NOMO-1 (cell line): ENCODE measurements at regions not wholly inside any gene's neighbourhood (a gene's known extent, or its start where the extent isn't known, plus 50 kb on each side); places are given as distances from the start of the nearest gene placed in this dataset.
A peak's percentile ranks its signal among the peaks of the same experiment; 100 is the strongest.

Experiments
- DNase-seq, 2 experiments: peaks; one replicate each; lab custom pipeline; 2025; ENCODE audit not compliant: unreplicated experiment in 2 of 2; lab: John Stamatoyannopoulos, UW

DNA sequence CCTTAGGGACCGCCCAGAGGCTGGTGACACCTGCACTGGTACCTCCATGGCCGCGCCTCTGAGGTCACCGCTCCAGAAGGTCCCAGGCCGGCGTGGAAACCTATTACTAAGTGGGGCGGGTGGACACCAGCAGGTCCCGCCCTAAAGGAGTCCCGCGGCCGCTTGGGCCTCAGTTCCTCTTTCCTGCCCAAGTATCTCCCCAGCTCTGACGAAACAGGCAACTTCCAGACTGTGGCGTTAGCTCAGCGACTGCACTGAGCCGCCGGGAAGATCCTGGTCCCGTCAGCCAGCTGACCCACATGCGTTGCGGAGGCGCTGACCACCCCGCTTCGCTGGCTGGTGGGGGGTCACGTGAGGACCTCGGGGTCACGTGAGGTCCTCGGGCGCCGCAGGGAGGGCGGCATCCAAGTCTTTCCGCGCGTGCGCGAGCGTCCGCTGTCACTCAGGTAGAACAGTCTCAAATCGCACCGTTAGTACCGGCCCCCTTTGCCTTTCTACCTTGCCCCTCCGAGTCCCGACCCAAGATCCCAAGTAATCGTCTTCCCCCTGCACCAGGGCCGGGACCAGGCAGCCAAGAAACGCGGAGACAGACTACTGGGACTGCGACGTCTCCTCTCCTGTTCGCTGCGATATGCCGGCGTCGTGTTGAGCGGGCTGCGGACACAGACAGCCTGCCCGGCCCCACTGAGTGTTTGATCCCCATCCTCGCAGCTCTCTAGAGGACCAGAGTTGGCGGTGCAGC is 53.7 kb upstream of the KDM4C start:
- peak; percentile 65 to 66 for DNase-seq

DNA sequence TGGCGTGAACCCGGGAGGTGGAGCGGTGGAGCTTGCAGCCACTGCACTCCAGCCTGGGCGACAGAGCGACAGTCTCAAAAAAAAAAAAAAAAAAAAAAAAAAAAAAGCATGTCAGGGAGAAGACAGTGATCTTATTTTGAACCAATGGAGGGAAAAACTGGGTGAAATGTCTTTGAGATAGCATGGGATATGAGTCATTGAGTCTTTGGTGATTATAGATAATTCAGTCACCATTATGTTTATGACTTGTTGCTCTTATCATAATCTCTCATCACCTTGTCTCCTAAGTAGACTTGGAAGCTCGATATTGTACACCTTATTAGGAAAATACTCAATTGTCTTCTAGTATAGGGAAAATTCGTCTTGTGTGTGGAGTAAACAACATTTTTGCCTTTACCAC is 55.1 kb upstream of the KDM4C start:
- DNase-seq: no peak

DNA sequence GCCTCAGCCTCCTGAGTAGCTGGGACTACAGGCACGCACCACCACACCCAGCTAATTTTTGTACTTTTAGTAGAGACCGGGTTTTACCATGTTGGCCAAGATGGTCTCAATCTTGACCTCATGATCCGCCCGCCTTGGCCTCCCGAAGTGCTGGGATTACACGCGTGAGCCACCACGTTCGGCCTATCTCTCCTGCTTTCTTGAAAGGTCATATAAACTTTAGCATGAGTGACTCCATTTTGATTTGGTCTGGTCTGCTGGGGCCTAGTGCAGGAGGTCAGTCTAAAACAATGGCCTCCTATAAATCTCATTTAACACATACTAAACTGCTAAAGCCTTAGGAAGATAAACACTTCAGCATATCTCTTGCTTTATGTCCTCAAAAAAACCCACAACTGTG is 50.6 kb upstream of the GLDC start:
- DNase-seq: no peak

- no peak for DNase-seq
Measured at GRCh38 chr9:6695121-6695814, 49.7 kb upstream of the GLDC start.
